GM12891 (cell line): ENCODE measurements at regions not wholly inside any gene's neighbourhood (a gene's known extent, or its start where the extent isn't known, plus 50 kb on each side); places are given as distances from the start of the nearest gene placed in this dataset.
A peak's percentile ranks its signal among the peaks of the same experiment; 100 is the strongest.

ENCODE experiments used
- DNase-seq: peaks from one replicate; pipeline ENCODE4 v3.0.0; 2011; ENCODE audit warnings: low spot score; ENCODE audit not compliant: insufficient read length
- FAIRE-seq: peaks from 2 replicates; lab custom pipeline; 2011; peaks lifted over from hg19 to GRCh38; lab: Jason Lieb, UNC
- PAX5 ChIP-seq: IDR thresholded peaks from 2 replicates; pipeline ENCODE4 v1.6.1; 2011; ENCODE audit warnings: low read length, moderate library complexity, mild to moderate bottlenecking; ENCODE audit not compliant: insufficient read depth, severe bottlenecking
- POLR2A ChIP-seq: IDR thresholded peaks from 2 replicates; pipeline ENCODE4 v1.6.1; 2011; ENCODE audit warnings: low read depth, low read length, control low read depth
- POLR2AphosphoS5 ChIP-seq: IDR thresholded peaks from 2 replicates; pipeline ENCODE4 v1.6.1; 2011; ENCODE audit warnings: low read depth, low read length, control low read depth
- POU2F2 ChIP-seq: IDR thresholded peaks from 2 replicates; pipeline ENCODE4 v1.6.1; 2011; ENCODE audit warnings: low read depth, mild to moderate bottlenecking, control low read depth, low read length, moderate library complexity
- SPI1 ChIP-seq: IDR thresholded peaks from 2 replicates; pipeline ENCODE4 v1.6.1; 2011; ENCODE audit warnings: low read depth, low read length, control low read depth
- TAF1 ChIP-seq: IDR thresholded peaks from 2 replicates; pipeline ENCODE4 v1.6.1; 2011; ENCODE audit warnings: low read depth, low read length, control low read depth

GRCh38 chrY:10200065-10200464, 672.4 kb downstream of the TSPY10 start:
- FAIRE-seq, result peak; percentile 100
- DNase-seq, result no peak
- TF ChIP-seq POLR2AphosphoS5 (no peak), POU2F2 (no peak), SPI1 (no peak), PAX5 (no peak), TAF1 (no peak), POLR2A (no peak)
